ENCODE measurements at regions not wholly inside any gene's neighbourhood (a gene's known extent, or its start where the extent isn't known, plus 50 kb on each side); places are given as distances from the start of the nearest gene placed in this dataset.

DNA sequence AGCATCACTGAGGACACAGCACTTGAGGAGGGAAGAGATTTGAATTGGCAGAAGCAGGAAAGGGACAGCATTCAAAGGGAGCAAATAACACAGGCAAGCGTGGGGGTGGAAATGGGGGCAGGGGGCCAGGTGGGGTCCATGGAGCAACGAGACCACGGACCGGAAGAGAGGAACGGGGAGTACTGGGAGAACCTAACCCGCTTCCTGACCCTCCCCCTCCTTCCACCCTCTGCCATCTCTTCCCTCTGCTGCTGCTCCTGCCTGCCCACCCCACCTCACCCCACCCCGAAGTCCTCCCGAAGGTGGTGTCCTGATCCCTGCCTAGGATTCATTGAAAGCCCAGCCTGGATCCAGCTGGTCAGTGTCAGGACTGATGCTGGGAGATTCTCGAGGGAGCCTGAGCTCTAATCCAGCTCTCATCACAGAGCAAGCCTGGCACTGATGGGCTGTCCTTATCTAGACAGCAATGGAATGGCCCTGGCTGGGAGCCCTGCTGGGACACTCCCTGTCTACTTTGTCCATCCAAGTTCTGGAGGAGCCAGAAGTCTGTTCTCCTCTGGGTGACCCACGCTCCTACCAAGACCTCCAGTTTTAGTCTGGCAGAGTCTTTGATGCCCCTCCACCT is 105.0 kb downstream of the TRIM29 start:
- DNase-seq: no peak

DNA sequence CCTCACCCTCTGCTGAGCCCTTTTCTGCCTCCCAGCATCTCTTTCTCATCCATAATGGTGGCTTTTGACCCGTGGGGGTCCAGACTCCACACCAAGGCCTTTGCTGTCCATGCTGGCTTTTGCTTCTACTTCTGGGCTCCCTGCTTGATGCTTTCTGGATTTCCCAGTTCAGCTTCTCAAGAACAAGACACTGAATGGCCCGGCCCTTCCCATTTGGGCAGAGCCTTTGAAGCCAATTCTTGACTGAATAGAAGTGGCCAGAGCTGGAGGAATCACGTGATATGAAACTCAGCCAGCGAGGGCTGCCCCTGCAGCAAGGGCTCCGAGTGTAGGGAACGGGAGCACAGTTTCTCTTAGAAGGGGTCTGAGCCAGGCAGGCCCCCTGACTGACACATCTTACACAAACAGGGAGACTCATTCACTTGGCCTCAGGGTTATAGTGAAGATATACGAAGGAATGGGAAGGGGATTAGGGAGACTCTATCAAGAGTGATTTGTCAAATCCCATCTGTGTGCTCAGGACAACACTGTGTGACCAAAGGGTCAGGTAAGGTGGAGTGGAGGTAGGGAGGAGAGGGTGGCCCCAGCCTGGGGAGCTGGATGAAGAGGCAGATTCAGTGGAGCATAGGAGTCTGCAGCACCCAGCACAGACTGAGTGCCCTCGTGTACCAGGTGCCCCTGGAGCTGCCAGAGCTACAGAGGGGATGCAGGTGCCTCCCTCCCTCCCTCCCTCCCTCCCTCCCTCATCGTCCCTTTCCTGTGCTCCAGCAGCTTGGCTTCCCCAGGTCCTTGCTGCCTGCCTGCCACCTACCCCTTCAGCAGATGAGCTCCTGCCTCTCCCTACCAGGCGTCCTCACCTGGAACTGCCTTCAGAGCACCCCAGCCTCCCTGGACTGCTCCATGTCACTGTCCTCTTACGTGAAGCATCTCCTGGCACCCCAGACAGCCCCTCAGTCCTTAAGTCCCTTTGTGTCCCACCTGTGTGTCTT is 106.0 kb downstream of the TRIM29 start:
- no peak for DNase-seq

DNA sequence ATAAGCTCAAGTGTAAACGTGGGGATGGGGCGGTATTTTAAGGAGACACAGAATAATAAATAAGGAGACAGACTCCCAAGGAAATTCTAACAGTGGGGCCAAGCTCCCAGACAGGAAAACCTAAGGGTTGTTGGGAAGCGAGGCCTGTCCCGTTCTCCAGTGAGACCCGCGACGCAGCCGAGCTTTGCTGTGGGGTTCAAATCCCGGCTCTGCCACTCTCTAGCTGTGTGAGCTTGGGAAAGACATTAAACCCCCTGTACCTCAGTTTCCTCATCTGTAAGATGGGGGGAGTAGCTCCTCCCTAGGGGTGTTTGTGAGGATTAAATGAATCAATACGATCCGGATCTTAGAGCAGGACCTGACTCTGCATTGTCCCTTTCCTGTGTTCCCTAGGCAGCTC is 106.8 kb downstream of the TRIM29 start:
- DNase-seq: no peak

DNA sequence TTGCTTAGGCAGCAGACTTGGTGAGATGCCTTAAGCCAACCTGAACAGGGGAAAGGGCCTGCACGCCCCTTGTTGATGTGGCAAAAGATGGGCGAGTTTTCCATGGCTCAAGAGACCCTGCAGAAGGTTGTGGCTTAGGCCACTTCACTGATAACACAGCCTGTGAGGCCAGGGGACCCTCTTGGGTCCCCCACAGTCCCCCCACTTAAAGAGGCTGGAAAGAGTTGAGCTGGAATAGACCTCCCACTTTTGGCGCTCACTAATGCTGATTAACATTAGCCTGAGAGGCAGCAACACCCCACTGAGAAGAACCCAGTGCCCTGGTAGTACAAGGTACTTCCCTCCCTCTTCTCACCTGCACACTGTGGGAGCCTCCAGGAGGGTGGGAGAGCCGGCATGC is 107.5 kb downstream of the TRIM29 start:
- no peak for DNase-seq

DNA sequence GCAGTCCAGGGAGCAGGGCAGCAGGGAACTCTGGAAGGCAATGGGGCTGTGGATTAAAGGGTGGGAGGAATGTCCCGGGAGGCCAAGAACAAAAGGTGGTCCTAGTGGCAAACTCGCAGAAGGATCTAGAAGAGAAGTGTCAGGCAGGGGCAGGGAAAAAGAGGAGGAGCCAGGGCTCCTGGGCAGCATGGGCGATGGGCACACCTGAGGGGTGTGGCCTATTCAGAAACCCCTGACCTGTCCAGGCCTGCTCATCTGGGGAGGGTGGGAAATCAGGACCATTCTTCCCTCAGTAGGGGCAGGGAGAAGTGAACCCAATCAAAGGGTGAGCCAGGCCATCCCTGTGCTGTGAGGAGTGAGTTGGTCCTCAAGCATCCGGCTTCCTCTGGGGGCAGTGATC is 108.6 kb downstream of the TRIM29 start:
- no peak for DNase-seq

DNA sequence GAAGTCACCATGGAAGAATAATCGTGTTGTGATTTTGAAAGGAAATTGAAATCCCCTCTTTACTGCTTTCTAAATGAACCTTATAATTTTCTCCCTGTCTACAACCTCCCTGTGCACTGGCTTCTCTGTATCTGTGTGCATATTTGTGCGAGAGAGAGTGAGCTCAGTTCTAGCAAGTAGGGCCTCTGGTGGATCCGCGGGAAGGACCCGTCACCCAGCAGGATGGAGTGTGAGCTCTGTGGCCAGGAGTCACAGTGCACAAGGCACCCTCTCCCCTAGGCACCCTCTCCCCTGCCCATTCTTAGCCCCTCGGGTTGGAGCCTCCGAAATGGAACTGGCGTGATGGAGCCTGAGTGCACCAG is 109.0 kb downstream of the TRIM29 start:
- no peak for DNase-seq

DNA sequence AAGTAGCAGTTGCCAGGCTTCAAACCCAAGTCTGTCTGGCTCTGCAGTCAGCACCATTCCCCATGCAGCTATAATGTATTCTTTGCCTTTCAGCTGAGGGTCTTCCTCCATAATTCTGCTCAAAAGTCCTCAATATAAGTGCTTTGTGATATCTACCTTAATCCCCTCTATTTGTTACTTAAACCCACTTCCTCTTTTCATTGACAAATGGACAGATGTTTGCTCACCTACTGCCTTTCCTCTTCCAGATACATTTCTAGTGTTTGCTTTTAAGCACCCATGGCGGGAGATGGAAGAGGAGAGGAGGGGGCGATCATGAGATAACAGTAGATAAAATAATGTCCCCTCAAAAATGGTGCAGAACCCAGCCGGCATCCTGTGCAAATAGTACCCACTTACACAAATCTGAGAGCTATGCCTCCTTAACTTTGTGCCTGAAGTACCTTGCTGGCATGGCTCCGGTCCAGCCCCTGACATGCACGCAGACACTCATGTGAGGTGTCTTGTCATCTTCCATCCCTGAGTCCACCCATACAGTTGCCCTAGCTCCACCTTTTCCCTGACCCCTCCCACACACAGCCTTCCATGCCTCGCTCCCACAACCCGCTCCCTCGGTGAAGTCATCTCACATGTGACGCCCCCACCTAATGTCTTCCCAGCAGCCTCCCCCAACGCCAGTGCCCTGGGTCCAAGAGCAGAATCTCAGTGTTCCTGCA is 109.6 kb downstream of the TRIM29 start:
- DNase-seq: no peak

DNA sequence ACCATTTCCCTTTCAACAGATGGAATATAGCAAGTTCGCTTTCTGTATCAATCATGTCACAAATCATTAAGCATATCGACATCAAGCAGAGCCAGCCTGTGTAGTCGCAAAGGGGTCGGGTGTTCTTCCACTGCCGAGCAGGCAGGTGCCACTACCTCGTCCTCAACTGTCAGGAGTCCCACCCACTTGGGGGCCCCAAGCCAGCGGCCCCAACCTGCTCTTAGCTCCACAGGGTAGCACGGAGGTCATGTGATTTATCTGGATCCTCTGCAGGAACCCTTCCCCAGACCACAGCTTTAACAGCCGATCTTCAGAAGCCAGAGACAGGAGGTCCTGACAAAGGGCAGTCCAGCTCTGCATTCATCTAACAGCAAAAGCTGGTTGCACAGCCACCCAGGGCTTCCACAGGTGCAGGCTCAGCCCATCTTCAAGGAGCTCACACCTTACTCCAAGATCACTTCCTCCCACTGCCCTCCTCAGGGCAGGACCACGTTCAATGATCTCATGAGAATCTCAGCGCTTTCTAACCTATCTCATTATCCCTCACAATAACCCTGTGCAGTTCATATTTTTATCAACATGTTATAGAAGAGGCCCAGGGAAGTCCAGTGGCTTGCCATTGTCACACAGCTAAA is 110.2 kb downstream of the TRIM29 start:
- DNase-seq: no peak

DNA sequence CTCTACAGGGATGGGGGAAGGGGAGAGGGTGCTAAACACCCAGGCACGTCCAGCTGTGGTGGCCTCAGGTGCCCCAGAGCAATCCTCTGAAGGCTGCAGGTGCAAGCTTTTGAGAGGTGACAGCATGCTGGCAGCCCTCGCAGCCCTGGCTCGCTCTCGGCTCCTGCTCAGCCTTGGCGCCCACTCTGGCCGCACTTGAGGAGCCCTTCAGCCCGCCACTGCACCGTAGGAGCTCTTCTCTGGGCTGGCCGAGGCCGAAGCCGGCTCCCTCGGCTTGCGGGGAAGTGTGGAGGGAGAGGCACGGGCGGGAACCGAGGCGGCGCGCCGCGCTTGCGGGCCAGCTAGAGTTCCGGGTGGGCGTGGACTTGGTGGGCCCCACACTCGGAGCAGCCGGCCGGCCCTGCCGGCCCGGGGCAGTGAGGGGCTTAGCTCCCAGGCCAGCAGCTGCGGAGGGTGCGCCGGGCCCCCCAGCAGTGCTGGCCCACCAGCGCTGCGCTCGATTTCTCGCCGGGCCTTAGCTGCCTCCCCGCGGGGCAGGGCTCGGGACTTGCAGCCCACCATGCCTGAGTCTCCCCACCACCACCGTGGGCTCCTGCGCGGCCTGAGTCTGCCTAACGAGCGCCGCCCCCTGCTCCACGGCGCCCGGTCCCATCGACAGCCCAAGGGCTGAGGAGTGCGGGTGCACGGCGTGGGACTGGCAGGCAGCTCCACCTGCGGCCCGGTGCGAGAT is 112.1 kb downstream of the TRIM29 start:
- DNase-seq: no peak

DNA sequence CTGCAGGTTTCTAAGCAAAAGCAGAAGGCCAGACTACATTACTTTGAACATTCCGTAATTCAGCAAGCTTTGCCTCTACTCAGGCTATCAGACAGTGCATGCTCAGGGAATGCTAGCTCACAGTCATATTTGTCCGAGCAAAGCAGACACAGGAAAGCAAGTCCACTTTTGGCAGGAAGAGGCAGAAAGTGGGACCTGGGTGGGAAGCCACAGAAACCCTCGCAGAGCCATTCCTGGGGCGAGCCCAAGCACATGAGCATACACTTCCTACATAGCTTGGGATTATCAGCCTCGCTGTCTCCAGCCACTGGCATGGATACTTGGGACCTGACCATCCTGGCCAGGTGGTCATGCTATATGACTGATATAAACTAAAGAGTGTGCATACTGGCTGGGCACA is 113.3 kb downstream of the TRIM29 start:
- DNase-seq: no peak

DNA sequence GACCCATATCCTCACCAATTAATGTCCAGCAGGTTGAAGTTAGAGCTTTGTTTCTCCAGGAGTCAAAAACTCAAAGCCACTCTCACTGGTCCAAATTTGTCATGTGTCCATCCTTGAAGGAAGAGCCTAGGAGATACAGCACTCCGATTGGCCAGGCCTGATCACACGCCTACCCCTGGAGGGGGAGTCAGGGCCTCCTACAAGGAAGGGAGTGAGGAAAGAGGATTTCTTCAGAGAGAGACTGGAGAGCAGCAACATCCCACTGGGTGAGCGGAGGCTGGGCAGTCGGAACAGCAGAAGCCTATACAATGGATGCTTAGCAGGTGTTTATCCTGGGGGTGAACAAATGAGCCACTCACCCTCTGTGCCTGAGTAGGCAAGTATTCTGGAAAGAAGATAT is 113.9 kb downstream of the TRIM29 start:
- no peak for DNase-seq

DNA sequence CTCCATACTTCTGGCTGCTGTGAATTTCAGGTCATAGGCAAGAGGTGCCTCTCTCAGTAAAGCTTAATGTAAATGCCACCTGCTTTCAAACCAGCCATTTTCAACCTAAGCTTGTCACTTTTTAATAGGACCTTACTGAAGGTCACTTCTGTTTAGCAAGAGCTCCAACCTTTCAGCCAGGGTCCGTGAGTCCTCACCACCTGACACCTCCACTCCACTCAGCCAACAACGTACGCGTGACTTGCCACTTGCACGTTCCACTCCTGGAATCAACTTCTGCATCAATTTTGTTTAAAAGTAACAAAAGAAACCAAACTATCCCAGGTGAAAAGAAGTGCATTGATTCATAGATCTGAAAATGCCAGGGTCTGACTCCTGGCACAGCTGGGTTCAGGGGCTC is 114.4 kb downstream of the TRIM29 start:
- no peak for DNase-seq

DNA sequence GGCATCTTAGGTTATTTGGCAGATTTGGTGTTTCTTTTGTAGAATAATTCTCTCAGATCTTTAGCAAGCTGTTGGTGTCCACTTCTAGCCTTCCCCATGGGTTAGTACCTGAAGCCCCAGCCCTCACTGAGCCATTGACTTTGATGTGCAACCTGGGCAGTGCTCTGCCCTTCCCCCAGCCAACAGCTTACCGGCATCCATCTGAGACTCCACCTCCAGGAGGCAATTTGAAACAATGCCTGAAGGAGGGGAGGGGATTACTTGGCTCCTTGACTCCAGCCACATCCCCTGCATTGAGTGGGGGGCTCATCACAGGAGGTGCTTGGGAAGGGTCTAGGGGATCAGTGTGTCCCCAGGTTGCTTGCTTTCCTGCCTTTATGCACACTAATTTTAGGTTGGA is 114.8 kb downstream of the TRIM29 start:
- DNase-seq: no peak

DNA sequence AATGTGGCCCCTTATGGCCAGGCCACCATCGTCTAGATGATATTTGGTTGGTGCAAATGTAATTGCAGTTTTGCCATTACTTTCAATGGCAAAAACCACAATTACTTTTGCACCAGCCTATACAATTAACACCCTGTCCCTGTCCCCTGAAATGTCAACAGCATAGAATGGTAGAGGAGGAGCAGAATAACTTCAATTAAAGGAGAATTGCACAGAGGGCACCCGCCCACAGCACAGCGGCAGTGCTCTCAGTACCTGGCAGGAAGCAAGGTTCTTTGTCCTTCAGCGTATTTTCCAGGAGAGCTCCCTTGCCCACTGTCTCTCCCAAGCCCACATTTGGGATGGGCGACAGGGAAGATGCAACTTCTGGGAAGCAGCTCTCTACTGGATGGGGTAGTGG is 115.3 kb downstream of the TRIM29 start:
- DNase-seq: no peak

DNA sequence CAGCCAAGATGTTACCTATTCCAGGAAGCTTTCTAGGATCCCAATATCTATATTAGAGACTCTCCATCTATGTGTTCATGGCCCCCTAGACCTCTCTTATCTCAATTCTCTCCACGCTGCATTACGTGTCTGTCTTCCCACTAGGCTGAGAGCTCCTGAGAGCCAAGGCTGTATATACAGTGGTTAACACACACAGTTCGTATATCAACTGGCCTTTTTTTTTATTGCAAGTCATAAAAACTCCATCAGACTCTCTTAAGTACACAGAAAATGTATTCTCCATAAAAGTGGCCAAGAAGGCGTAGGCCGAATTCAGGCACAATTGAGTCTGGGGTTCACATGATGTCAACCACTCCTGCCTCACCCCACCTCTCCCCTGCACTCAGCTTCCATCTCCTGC is 115.9 kb downstream of the TRIM29 start:
- no peak for DNase-seq

DNA sequence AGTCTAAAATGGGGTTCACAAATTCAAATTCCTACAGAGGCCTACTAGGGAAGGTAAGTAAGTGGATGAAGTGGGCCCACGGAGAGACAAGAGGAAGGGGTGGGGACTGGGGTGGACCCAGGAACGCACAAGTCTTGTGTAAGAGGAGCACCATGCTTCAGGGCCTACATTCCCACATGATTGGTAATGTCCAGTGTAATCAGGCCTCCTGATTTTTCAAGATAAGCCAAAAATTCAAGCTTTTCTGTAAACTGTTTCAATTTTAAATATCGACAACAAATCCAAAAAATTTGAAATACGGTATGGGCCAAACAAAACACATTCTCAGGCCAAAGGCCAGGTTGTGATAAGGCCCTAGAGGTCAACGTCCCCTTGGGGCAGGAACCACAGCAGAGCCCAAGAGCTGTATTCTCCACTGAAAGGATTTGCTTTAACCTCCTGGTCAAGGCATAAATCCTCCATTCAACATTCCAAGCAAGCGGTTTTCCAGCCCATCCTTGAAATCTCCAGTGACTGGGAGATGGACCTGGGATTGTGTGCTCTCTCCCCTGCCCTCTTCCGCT is 116.4 kb downstream of the TRIM29 start:
- DNase-seq: no peak

DNA sequence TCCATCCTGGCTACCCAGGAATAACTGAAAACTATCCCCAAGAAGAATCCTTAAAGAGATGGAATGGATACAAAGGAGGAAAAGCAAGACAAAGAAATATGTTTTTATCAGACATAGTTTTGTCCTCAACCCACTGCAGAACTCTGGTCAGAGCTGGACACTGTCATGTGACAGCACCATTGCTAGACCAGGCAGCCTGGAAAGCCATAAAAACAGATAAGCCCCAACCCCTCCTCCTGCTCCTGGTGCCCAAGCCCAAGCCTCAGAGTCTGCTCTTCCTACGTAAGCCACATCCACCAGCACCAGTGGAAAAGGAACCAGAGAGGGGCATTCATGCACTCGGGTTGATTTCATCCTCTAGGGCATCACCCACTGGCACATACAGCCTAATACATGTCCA is 116.9 kb downstream of the TRIM29 start:
- DNase-seq: no peak

DNA sequence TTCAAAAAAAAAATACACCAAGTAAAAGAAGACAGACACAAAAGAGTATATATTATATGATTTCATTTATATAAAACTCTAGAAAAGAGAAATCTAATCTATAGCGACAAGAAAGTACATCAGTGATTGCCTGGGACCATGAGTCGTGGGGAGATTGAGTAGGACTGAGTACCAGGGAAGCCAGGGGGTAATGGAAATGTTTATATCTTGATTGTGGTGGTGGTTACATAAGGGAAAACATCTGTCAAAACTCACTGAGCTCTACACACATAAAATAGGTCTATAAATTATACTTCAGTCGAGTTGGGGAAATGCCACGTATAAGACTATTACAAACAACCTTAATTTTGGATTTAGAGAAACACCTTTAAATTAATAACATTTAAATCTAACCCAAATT is 117.4 kb downstream of the TRIM29 start:
- no peak for DNase-seq

DNA sequence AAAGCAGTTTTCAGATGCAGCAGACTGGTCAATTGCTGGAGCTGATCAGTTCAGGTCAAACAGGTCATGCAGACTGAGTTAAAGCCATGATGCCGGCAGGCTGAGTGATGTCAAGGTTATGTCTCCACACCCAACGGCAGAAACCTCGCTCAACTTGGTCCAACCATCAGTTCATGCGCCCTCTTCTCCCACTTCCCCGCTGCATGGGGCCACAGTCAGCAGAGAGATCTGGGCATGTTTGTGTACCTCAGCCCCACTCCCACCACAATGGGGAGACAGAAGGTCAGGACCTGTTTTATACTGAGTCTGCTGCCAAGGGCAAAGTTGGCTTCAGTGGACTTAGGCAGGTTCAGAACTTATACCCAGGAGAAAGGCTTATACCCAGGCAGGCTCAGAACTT is 118.7 kb downstream of the TRIM29 start:
- DNase-seq: no peak

DNA sequence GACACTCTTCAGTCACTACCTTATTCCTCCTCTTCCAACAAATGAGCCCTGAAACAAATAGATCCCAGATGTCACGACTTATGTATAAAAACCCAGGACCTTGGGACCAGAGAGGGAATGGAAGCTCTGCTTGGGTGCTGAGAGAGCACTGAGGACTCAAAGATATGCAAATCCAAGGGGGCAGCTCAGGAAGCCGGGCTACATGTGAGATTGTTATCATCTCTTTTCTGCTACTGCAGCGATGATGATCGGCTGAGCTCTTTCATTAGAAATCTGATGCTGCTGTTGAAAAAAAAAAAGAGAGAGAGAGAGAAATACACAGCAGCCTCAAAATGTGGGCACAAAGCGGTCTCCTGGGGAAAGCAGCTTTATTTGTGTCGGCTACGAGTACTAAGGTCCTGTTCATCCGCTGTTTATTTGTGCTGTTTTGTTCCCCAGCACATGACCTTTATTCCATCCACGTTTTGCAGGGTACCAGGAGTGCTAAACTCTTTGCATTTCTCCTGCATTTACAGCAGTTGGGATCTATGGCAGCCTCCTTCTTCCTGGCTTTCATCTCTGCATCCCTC is 120.2 kb downstream of the TRIM29 start:
- no peak for DNase-seq
